CD4-positive, alpha-beta T cell (primary cell): ENCODE measurements at regions not wholly inside any gene's neighbourhood (a gene's known extent, or its start where the extent isn't known, plus 50 kb on each side); places are given as distances from the start of the nearest gene placed in this dataset.

Experiments used
- ATAC-seq: fragments of 200-7000 bp; cut with Tn5 transposase; one replicate; pipeline ENCODE4 v1.10.0; 2022; ENCODE audit warnings: mild to moderate bottlenecking; ENCODE audit not compliant: poor library complexity
- CTCF ChIA-PET: fragments of 350-600 bp; sonication (Branson Sonifier 250); formaldehyde crosslinking; loops from one replicate; lab custom pipeline; 2021; ENCODE audit warnings: antibody characterized with exemption, inconsistent platforms; lab: Charles Lee
- POLR2A ChIA-PET: fragments of 350-600 bp; sonication (Branson Sonifier 250); formaldehyde crosslinking; loops from one replicate; lab custom pipeline; 2021; ENCODE audit warnings: antibody characterized with exemption, inconsistent platforms; lab: Charles Lee
- DNase-seq, 14 experiments: peaks; one replicate each; pipeline ENCODE4 v3.0.0-alpha.2; 2013 to 2020; ENCODE audit warnings: mixed read lengths in 2 of 14
- H3K27ac ChIP-seq, 2 donors: one replicate each; pipeline versions ENCODE4 v1.5.1 to v1.7.0; 2013; ENCODE audit warnings: low read length in 2 of 2, low read depth in 1 of 2, mild to moderate bottlenecking in 1 of 2
- H3K27me3 ChIP-seq, 2 experiments: 1 replicate in 1 of 2; 2 replicates in 1 of 2; pipeline versions ENCODE4 v1.6.1 to v1.7.0; 2013; ENCODE audit warnings: low read length in 2 of 2, control low read depth in 1 of 2, mild to moderate bottlenecking in 1 of 2, moderate library complexity in 1 of 2; ENCODE audit not compliant: insufficient read depth in 2 of 2, control insufficient read depth in 1 of 2
- H3K36me3 ChIP-seq: one replicate; pipeline ENCODE4 v1.6.1; 2013; ENCODE audit warnings: low read length, control low read depth; ENCODE audit not compliant: insufficient read depth
- H3K4me1 ChIP-seq: one replicate; pipeline ENCODE4 v1.6.1; 2013; ENCODE audit warnings: low read length, control low read depth; ENCODE audit not compliant: insufficient read depth
- H3K4me3 ChIP-seq: one replicate; pipeline ENCODE4 v1.5.1; 2013; ENCODE audit warnings: mild to moderate bottlenecking, low read length, moderate library complexity
- H3K9me3 ChIP-seq, 2 experiments: 1 replicate in 1 of 2; 2 replicates in 1 of 2; pipeline versions ENCODE4 v1.6.1 to v1.7.0; 2013; ENCODE audit warnings: low read length in 2 of 2, mild to moderate bottlenecking in 2 of 2, control low read depth in 1 of 2, moderate library complexity in 1 of 2; ENCODE audit not compliant: control insufficient read depth in 1 of 2, insufficient read depth in 1 of 2
- H3K27ac Mint-ChIP-seq: one replicate; pipeline ENCODE4 v1.8.0; 2020; ENCODE audit warnings: mixed read lengths
- H3K27me3 Mint-ChIP-seq: one replicate; pipeline ENCODE4 v1.8.0; 2021; ENCODE audit warnings: mixed read lengths
- H3K36me3 Mint-ChIP-seq: one replicate; pipeline ENCODE4 v1.8.0; 2021; ENCODE audit warnings: low read depth, mixed read lengths
- H3K4me1 Mint-ChIP-seq: one replicate; pipeline ENCODE4 v1.8.0; 2021; ENCODE audit warnings: low read depth, mixed read lengths
- H3K4me3 Mint-ChIP-seq: one replicate; pipeline ENCODE4 v1.8.0; 2020; ENCODE audit warnings: mild to moderate bottlenecking, mixed read lengths
- H3K9me3 Mint-ChIP-seq: one replicate; pipeline ENCODE4 v1.8.0; 2020; ENCODE audit warnings: mixed read lengths
- CTCF ChIP-seq: fragments of 200-600 bp; IDR thresholded peaks from one replicate; pipeline ENCODE4 v1.8.0; 2022; ENCODE audit warnings: antibody characterized with exemption, mild to moderate bottlenecking
- intact Hi-C, 2 experiments: fragments of 100-400 bp; cut with DNase I in 1 of 2; cut with micrococcal nuclease in 1 of 2; formaldehyde crosslinking; loops; one replicate each; pipeline versions ENCODE4 v1.15.1 to v1.9.0; 2023 to 2025; cut with DNase I, micrococcal nuclease

DNA sequence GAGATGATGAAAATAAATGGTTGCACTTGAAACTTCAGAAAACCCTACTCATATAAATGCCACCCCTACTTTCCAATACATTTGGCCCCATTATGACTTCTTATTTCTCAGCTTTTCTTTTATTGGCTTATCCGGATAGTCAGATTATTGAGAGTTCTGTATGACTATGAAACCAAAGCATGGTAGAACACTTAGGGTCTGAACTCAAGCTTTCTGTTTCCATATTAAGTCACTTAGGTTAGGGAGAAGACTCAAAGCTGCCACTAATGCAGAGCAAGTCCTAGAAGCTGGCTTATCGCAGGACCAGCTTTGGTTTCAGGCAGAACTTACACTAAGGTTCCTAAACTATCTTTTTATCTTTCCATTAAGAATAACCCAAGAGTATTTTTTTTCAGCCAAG, 229.9 kb upstream of the CPEB2 start:
- ATAC-seq (no peak), DNase-seq (no peak)
- H3K27me3 Mint-ChIP-seq: peaks cover 28% of the 10 kb centered on the region
- Histone ChIP-seq H3K9me3 (no peaks in the 10 kb centered on the region), H3K27me3 (peaks cover 0 to 4% of the 10 kb centered on the region in 2 experiments), H3K27ac (no peak overlapping the region), H3K4me1 (no peaks in the 10 kb centered on the region), H3K36me3 (no peaks in the 10 kb centered on the region), H3K4me3 (no peak overlapping the region)
- no peak overlapping the region for H3K27ac Mint-ChIP-seq
- TF ChIP-seq CTCF: no peak
- H3K9me3 Mint-ChIP-seq: no peaks in the 10 kb centered on the region
- H3K4me1 Mint-ChIP-seq: no peaks in the 10 kb centered on the region
- no peaks in the 10 kb centered on the region for H3K36me3 Mint-ChIP-seq
- H3K4me3 Mint-ChIP-seq: no peak overlapping the region
- CTCF ChIA-PET: no interaction called here
- POLR2A ChIA-PET: no interaction called here
- intact Hi-C loops: no loop called here

DNA sequence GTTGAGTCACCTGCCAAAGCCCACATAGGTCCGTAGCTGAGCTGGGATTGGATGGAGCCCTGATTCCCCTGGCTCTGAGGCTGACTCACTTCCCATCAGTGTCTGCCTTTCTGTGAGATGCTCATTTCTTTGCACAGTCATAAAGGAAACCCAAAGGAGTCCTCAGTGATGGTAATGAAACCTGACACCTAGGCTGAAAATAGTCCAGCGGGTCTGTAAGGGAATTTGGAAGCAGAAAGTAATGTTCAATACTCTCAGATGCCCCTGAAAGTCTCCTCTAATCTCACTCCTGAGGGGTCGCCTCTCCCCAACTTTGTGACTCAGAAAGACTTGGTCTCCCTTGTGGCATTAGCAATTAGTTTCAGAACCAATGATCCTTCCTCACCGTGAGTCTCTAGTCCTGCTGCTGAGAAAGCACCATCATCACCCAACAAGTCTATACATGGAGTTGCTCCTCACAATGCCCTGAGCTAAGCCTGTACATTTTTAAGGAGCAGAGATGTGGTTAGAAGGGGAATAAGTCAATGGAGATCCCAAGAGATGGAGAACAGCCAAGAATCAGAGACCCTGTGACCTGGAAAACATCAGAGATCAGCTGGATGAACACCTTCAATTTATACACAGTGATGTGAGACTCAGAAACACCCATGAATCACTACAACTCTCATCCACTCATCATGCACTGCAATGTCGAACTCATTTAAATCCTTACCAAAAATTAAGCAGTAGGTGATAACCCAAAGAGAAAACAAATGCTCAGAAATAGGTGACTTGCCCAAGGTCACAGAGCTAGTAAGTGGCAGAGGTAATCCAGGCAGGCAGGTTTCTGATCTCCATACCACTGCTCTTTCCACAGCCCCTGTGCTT, 219.0 kb upstream of the CPEB2 start:
- Mint-ChIP-seq H3K4me3 (no peak overlapping the region), H3K27ac (no peak overlapping the region), H3K4me1 (no peaks in the 10 kb centered on the region), H3K9me3 (peaks cover 2% of the 10 kb centered on the region), H3K36me3 (no peaks in the 10 kb centered on the region), H3K27me3 (peaks cover 10% of the 10 kb centered on the region)
- H3K4me1 ChIP-seq: no peaks in the 10 kb centered on the region
- peaks cover 3 to 7% of the 10 kb centered on the region in 2 experiments for H3K9me3 ChIP-seq
- no peaks in the 10 kb centered on the region for H3K27me3 ChIP-seq
- POLR2A ChIA-PET: no interaction called here
- H3K4me3 ChIP-seq: no peak overlapping the region
- DNase-seq: no peak
- ATAC-seq: no peak
- CTCF ChIA-PET: no interaction called here
- TF ChIP-seq CTCF: no peak
- no peaks in the 10 kb centered on the region for H3K36me3 ChIP-seq
- H3K27ac ChIP-seq: no peak overlapping the region
- intact Hi-C loops: no loop called here

DNA sequence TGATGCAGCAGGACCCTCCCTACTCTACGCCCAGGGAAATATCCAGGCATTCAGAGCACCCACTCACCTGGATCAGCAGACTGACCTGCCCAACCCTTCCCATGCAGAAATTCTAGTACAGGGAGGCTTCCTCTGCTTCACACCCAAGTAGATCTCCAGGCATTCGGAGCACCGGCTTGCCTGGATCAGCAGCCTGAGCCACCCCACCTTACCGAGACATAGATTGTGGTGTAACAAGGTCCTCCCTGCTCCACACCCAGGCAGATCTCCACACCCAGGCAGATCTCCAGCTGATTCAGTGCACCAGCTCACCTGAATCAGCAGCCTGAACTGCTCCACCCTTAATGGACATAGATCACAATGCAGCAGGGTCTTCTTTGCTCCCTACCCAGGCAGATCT, 215.1 kb upstream of the CPEB2 start:
- H3K4me1 Mint-ChIP-seq: no peaks in the 10 kb centered on the region
- CTCF ChIA-PET: no interaction called here
- intact Hi-C loops: no loop called here
- H3K9me3 ChIP-seq: peaks cover 3 to 12% of the 10 kb centered on the region in 2 experiments
- ATAC-seq (no peak), DNase-seq (no peak)
- H3K27ac Mint-ChIP-seq: no peak overlapping the region
- POLR2A ChIA-PET: no interaction called here
- H3K27ac ChIP-seq: no peak overlapping the region
- no peaks in the 10 kb centered on the region for H3K36me3 ChIP-seq
- H3K4me3 Mint-ChIP-seq: no peak overlapping the region
- no peak for TF ChIP-seq CTCF
- H3K9me3 Mint-ChIP-seq: peaks cover 3% of the 10 kb centered on the region
- H3K27me3 ChIP-seq: no peaks in the 10 kb centered on the region
- no peaks in the 10 kb centered on the region for H3K4me1 ChIP-seq
- H3K36me3 Mint-ChIP-seq: no peaks in the 10 kb centered on the region
- H3K4me3 ChIP-seq: no peak overlapping the region
- H3K27me3 Mint-ChIP-seq: peaks cover 33% of the 10 kb centered on the region
